ENCODE measurements at regions not wholly inside any gene's neighbourhood (a gene's known extent, or its start where the extent isn't known, plus 50 kb on each side); places are given as distances from the start of the nearest gene placed in this dataset.
"Not testable (repeated sequence)": the region's sequence is repeated elsewhere in the genome, so short reads cannot be mapped to it uniquely, and the experiment has no call there.

DNA sequence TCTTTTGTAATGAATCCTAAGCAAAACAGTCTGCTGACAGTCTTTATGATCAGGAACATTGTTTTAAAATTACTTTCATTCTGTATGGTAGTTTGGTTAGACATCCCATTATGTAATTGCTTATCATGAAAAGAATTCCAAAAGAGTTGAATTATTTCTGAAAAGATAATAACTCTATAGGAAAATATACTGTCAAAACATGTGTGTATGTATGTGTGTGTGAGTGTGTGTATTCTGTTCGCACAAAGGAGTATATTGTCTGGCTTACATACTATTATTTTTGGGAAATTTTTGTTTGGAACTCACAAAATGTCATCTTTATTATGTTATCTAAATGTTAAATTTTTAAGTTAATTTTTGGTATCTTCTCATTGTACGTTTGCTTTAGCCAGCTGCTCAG is 1075.9 kb downstream of the ZPLD1 start:
- TF ChIP-seq, protein P1, sequence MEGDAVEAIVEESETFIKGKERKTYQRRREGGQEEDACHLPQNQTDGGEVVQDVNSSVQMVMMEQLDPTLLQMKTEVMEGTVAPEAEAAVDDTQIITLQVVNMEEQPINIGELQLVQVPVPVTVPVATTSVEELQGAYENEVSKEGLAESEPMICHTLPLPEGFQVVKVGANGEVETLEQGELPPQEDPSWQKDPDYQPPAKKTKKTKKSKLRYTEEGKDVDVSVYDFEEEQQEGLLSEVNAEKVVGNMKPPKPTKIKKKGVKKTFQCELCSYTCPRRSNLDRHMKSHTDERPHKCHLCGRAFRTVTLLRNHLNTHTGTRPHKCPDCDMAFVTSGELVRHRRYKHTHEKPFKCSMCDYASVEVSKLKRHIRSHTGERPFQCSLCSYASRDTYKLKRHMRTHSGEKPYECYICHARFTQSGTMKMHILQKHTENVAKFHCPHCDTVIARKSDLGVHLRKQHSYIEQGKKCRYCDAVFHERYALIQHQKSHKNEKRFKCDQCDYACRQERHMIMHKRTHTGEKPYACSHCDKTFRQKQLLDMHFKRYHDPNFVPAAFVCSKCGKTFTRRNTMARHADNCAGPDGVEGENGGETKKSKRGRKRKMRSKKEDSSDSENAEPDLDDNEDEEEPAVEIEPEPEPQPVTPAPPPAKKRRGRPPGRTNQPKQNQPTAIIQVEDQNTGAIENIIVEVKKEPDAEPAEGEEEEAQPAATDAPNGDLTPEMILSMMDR (IDR thresholded peaks at IDR 0.05): no peak
- intact Hi-C loops (cut with DNase I): no loop called here
- no peaks in the 10 kb centered on the region for H3K9me3 ChIP-seq
- H3K27ac ChIP-seq: no peak overlapping the region
- no peaks in the 10 kb centered on the region for H3K27me3 ChIP-seq
- H3K4me3 ChIP-seq: no peak overlapping the region
- no peaks in the 10 kb centered on the region for H3K4me1 ChIP-seq
- no peaks in the 10 kb centered on the region for H3K36me3 ChIP-seq
- no peak for DNase-seq (ENCODE audit: low spot score in 2 of 2)

DNA sequence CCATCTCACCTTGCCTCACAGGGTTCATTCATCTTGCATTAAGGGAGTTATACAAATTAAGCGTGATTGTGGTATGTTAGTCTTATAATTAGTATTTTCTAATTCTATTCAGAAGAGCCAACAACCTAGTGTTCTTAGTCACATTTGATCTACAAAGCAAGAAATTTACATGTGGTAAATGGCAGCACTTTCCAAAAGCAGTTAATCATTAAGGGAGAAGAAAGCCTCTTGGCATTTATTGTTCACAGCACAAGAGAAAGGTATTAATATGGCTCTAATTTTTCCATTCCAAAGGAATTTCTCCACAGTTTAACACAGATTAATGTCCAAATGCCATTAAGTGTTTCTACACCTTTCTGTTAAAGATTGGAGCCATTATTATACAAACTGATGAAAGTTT is 1077.1 kb downstream of the ZPLD1 start:
- no peak for DNase-seq (ENCODE audit: low spot score in 2 of 2)
- no peaks in the 10 kb centered on the region for H3K4me1 ChIP-seq
- TF ChIP-seq, protein P1 (IDR thresholded peaks at IDR 0.05): no peak
- H3K4me3 ChIP-seq: no peak overlapping the region
- no peaks in the 10 kb centered on the region for H3K9me3 ChIP-seq
- no peaks in the 10 kb centered on the region for H3K27me3 ChIP-seq
- intact Hi-C loops (cut with DNase I): no loop called here
- H3K27ac ChIP-seq: no peak overlapping the region
- no peaks in the 10 kb centered on the region for H3K36me3 ChIP-seq

DNA sequence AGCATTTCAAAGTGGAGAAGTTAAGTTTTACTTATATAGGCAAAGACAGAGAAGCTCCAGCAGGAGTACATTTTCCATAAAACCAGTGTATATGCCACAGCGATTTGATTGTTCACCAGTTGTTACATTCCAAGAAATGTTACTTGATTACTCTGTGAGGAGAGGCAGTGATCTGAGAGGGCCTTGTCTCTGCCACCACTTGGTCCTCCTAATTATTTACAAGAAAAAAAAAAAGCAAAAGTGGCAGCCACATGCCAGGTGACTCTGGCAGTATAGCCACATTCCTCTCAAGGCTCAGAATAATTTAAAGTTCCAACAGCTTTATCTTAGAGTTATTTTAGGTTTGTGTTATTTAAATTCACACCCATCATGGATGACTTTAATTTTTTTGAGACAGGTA is 1077.8 kb downstream of the ZPLD1 start:
- no peak overlapping the region for H3K27ac ChIP-seq
- H3K4me1 ChIP-seq: no peaks in the 10 kb centered on the region
- DNase-seq (ENCODE audit: low spot score in 2 of 2): no peak
- no peaks in the 10 kb centered on the region for H3K27me3 ChIP-seq
- TF ChIP-seq, protein P1 (IDR thresholded peaks at IDR 0.05): no peak
- intact Hi-C loops (cut with DNase I): no loop called here
- no peaks in the 10 kb centered on the region for H3K36me3 ChIP-seq
- no peaks in the 10 kb centered on the region for H3K9me3 ChIP-seq
- H3K4me3 ChIP-seq: no peak overlapping the region

DNA sequence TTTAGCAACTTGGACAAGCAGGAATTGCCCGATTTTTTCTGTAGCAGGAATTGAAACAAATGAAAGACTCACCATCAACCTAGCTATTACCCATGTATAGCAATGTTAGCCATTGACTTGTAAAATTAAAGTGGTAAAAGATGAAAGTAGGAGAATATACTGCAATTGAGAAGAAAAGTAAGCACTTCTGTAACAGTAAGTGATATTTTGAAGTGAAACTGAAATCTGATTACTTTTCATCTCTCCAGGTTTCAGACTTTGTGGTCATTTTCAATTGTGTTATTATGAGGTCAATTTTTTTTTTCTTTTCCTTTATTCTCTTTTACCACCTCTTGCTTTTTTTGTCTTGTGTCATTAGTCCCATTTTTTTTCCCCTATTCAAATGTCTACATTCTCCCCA is 1078.2 kb downstream of the ZPLD1 start:
- DNase-seq (ENCODE audit: low spot score in 2 of 2): no peak
- no peaks in the 10 kb centered on the region for H3K4me1 ChIP-seq
- no peaks in the 10 kb centered on the region for H3K36me3 ChIP-seq
- H3K9me3 ChIP-seq: no peaks in the 10 kb centered on the region
- intact Hi-C loops (cut with DNase I): no loop called here
- no peaks in the 10 kb centered on the region for H3K27me3 ChIP-seq
- TF ChIP-seq, protein P1 (IDR thresholded peaks at IDR 0.05): no peak
- no peak overlapping the region for H3K27ac ChIP-seq
- H3K4me3 ChIP-seq: no peak overlapping the region

DNA sequence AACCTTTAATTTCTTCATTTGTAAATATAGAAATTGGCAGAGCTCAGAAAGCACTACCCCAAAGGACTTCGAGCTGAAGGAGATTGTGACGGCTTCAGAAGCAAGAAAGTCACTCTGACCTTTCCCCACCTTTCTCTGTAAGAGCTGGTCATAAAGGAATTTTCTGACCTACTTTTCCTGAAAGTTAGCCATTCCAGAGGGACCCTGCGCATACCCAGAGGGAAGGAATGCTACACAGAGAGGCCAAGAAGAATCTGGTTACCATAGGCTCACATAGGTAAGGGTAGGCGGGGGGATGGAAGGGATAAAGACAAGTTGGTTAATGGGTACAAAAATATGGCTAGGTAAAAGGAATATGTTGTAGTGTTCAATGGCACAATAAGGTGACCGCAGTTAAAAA is 1080.3 kb downstream of the ZPLD1 start:
- Histone ChIP-seq H3K36me3 (no peaks in the 10 kb centered on the region), H3K27ac (no peak overlapping the region), H3K4me3 (no peak overlapping the region), H3K4me1 (no peaks in the 10 kb centered on the region), H3K27me3 (no peaks in the 10 kb centered on the region), H3K9me3 (no peaks in the 10 kb centered on the region)
- DNase-seq (ENCODE audit: low spot score in 2 of 2): no peak
- intact Hi-C loops (cut with DNase I): no loop called here
- TF ChIP-seq, protein P1 (IDR thresholded peaks at IDR 0.05): no peak

DNA sequence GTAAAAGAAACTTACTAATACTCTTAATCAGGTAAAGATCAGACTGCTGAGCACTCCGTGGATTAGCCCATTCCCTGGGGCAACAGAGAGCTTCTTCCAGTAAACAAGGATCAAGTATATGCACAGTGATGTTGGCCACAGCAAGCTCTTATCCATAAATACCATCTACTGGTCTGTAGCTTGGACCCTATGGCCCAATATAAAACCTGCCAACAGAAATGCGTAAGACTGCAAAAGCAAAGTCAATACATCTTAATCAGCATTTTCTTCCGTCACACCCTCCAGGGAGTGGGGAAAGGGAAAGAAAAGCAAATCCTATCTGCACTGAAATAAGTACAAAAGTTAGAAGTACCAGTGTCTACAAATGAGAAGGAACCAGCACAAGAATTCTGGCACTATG is 1082.1 kb downstream of the ZPLD1 start:
- no peaks in the 10 kb centered on the region for H3K4me1 ChIP-seq
- TF ChIP-seq, protein P1 (IDR thresholded peaks at IDR 0.05): no peak
- DNase-seq (ENCODE audit: low spot score in 2 of 2): no peak
- intact Hi-C loops (cut with DNase I): no loop called here
- H3K36me3 ChIP-seq: no peaks in the 10 kb centered on the region
- H3K27me3 ChIP-seq: no peaks in the 10 kb centered on the region
- peaks cover 0 to 3% of the 10 kb centered on the region in 2 donors for H3K9me3 ChIP-seq
- H3K4me3 ChIP-seq: no peak overlapping the region
- no peak overlapping the region for H3K27ac ChIP-seq

DNA sequence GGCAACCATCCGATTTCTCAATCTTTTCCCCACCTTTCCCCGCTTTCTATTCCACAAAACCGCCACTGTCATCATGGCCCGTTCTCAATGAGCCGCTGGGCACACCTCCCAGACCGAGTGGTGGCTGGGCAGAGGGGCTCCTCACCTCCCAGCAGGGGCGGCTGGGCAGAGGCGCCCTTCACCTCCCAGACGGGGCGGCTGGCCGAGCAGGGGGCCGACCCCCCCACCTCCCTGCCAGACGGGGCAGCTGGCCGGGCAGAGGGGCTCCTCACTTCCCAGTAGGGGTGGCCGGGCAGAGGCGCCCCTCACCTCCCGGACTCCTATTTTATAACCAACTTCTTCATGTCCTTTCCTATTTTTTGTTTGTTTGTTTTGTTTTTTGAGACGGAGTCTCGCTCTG is 1096.5 kb downstream of the ZPLD1 start:
- DNase-seq (ENCODE audit: low spot score in 2 of 2); intact Hi-C loops (cut with DNase I); H3K27me3 ChIP-seq; H3K4me1 ChIP-seq; H3K27ac ChIP-seq; H3K9me3 ChIP-seq; H3K36me3 ChIP-seq; H3K4me3 ChIP-seq: not testable (repeated sequence)

Measured in ascending aorta (tissue), 2 donors.